ENCODE measurements at regions not wholly inside any gene's neighbourhood (a gene's known extent, or its start where the extent isn't known, plus 50 kb on each side); places are given as distances from the start of the nearest gene placed in this dataset.

DNA sequence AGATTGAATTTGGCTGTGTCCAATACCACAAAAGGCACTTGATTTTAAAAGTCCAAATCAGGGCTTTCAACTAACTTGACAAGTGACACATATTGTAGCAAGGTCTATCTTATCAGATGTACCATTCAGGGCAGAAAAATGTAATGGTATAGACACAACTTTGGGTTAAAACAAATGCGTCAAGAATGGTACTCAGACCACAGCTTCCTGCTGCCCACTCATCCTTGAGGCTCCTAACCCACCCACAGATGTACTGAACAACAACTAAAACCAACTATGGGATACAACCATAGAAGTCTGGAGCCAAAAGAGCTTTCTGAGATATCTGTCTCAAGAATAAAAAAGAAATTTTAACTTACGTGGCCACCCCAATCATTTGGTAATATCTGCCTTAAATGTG is 105.2 kb downstream of the RBM43 start:
- intact Hi-C loops (cut with DNase I), result no loop called here
- WGBS, result 54% methylated on average over 2 of the region's 2 CpGs
- TF ChIP-seq POLR2AphosphoS5 (IDR thresholded peaks at IDR 0.05) (no peak), POLR2A (IDR thresholded peaks at IDR 0.05; ENCODE audit: low read depth) (no peak), EP300 (IDR thresholded peaks at IDR 0.05) (no peak)
- TF ChIP-seq, protein P1, sequence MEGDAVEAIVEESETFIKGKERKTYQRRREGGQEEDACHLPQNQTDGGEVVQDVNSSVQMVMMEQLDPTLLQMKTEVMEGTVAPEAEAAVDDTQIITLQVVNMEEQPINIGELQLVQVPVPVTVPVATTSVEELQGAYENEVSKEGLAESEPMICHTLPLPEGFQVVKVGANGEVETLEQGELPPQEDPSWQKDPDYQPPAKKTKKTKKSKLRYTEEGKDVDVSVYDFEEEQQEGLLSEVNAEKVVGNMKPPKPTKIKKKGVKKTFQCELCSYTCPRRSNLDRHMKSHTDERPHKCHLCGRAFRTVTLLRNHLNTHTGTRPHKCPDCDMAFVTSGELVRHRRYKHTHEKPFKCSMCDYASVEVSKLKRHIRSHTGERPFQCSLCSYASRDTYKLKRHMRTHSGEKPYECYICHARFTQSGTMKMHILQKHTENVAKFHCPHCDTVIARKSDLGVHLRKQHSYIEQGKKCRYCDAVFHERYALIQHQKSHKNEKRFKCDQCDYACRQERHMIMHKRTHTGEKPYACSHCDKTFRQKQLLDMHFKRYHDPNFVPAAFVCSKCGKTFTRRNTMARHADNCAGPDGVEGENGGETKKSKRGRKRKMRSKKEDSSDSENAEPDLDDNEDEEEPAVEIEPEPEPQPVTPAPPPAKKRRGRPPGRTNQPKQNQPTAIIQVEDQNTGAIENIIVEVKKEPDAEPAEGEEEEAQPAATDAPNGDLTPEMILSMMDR (IDR thresholded peaks at IDR 0.05), result no peak

GRCh38 chr2:151153601-151154000 is 108.1 kb downstream of the RBM43 start:
- Histone ChIP-seq H3K27ac (replicated peaks in 1 of 4) (no peak overlapping the region), H3K27me3 (no peaks in the 10 kb centered on the region), H3K4me3 (no peak overlapping the region), H3K36me3 (no peaks in the 10 kb centered on the region), H3K4me1 (peaks cover 0 to 13% (median 11%) of the 10 kb centered on the region in 4 donors), H3K9me3 (no peaks in the 10 kb centered on the region)
- DNase-seq (ENCODE audit: extremely low spot score), result no peak
- intact Hi-C loops (cut with DNase I), result no loop called here
- TF ChIP-seq POLR2AphosphoS5 (IDR thresholded peaks at IDR 0.05), result no peak

More for the DNA sequence above, 105.2 kb downstream of the RBM43 start:
- H3K9me3 ChIP-seq, result no peaks in the 10 kb centered on the region
- H3K4me1 ChIP-seq, result no peaks in the 10 kb centered on the region
- no peak overlapping the region for H3K27ac ChIP-seq (replicated peaks in 1 of 4)
- no peaks in the 10 kb centered on the region for H3K27me3 ChIP-seq
- peak; percentile 78 for DNase-seq (ENCODE audit: extremely low spot score)
- H3K36me3 ChIP-seq, result no peaks in the 10 kb centered on the region
- H3K4me3 ChIP-seq, result no peak overlapping the region

- peaks cover 0 to 13% (median 11%) of the 10 kb centered on the region in 4 donors for H3K4me1 ChIP-seq
- WGBS, result 4% methylated on average over 3 of the region's 3 CpGs
- no peaks in the 10 kb centered on the region for H3K36me3 ChIP-seq
- no peak for DNase-seq (ENCODE audit: extremely low spot score)
- no peaks in the 10 kb centered on the region for H3K27me3 ChIP-seq
- intact Hi-C loops (cut with DNase I), result no loop called here
- no peak for TF ChIP-seq EP300 (IDR thresholded peaks at IDR 0.05)
- TF ChIP-seq, protein P1 (IDR thresholded peaks at IDR 0.05), result no peak
- no peak for TF ChIP-seq POLR2A (IDR thresholded peaks at IDR 0.05; ENCODE audit: low read depth)
- no peak overlapping the region for H3K4me3 ChIP-seq
- no peak overlapping the region for H3K27ac ChIP-seq (replicated peaks in 1 of 4)
- H3K9me3 ChIP-seq, result no peaks in the 10 kb centered on the region
Observed at GRCh38 chr2:151150331-151151320, 111.0 kb downstream of the RBM43 start.

DNA sequence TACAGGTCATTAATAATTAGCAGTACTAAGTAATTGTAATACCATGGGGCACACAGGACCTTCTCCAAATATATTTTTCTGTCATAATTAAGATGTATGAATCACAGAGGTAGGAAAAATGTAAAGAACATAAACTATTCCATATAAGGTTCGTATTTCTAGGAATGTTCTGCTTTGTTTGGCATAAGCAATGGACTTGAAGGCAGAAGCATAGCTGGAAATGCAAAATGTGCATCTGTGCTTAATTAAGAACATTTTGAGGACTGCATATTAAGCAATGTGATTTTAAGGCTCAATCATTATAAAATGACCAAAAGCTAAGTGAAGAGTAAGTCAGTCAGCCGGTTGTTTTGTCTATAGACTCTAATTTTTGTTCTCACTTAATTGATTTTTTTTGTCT is 123.2 kb downstream of the RBM43 start:
- Histone ChIP-seq H3K27me3 (no peaks in the 10 kb centered on the region), H3K4me1 (peaks cover 0 to 5% (median 0%) of the 10 kb centered on the region in 4 donors), H3K9me3 (no peaks in the 10 kb centered on the region), H3K27ac (replicated peaks in 1 of 4) (no peak overlapping the region), H3K36me3 (no peaks in the 10 kb centered on the region), H3K4me3 (no peak overlapping the region)
- DNase-seq (ENCODE audit: extremely low spot score), result no peak
- 63% methylated on average over 2 of the region's 2 CpGs for WGBS
- TF ChIP-seq, protein P1 (IDR thresholded peaks at IDR 0.05), result no peak
- TF ChIP-seq POLR2AphosphoS5 (IDR thresholded peaks at IDR 0.05), result no peak
- no peak for TF ChIP-seq EP300 (IDR thresholded peaks at IDR 0.05)
- TF ChIP-seq POLR2A (IDR thresholded peaks at IDR 0.05; ENCODE audit: low read depth), result no peak
- intact Hi-C loops (cut with DNase I), result no loop called here

DNA sequence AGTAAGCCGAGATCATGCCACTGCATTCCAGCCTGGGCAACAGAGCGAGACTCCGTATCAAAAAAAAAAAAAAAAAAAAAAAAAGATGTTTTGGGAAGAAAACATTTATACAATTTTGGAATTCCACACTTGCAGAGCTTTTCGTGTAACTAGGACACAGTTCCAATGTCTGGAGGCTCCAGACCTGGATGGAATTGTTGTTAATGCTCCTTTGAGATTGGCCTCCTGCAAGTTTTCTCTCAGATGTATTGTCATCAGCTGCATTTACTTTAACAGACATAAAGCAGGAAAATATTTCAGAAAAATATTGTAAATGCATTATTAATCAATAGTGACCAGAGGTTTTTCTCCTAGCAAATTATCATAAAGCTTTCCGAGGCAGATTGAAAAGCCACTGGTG is 124.1 kb downstream of the RBM43 start:
- no peak for DNase-seq (ENCODE audit: extremely low spot score)
- intact Hi-C loops (cut with DNase I), result no loop called here
- H3K4me3 ChIP-seq, result no peak overlapping the region
- H3K4me1 ChIP-seq, result peaks cover 0 to 5% (median 0%) of the 10 kb centered on the region in 4 donors
- no peaks in the 10 kb centered on the region for H3K36me3 ChIP-seq
- H3K27ac ChIP-seq (replicated peaks in 1 of 4), result no peak overlapping the region
- H3K9me3 ChIP-seq, result no peaks in the 10 kb centered on the region
- WGBS, result 73% methylated on average over 5 of the region's 5 CpGs
- TF ChIP-seq, protein P1 (IDR thresholded peaks at IDR 0.05), result no peak
- TF ChIP-seq POLR2A (IDR thresholded peaks at IDR 0.05; ENCODE audit: low read depth) (no peak), EP300 (IDR thresholded peaks at IDR 0.05) (no peak), POLR2AphosphoS5 (IDR thresholded peaks at IDR 0.05) (no peak)
- no peaks in the 10 kb centered on the region for H3K27me3 ChIP-seq

Measured in esophagus muscularis mucosa (tissue), 4 donors.